Natural killer cell (primary cell): ENCODE measurements at regions not wholly inside any gene's neighbourhood (a gene's known extent, or its start where the extent isn't known, plus 50 kb on each side); places are given as distances from the start of the nearest gene placed in this dataset.

Experiments
- ATAC-seq, 3 donors: fragments of 150-1000 bp in 2 of 3; fragments of 200-7000 bp in 1 of 3; cut with Tn5 transposase; 1 replicate in 1 of 3; 2 replicates in 2 of 3; pipeline ENCODE4 v1.10.0; 2021; ENCODE audit warnings: mild to moderate bottlenecking in 2 of 3, moderate library complexity in 2 of 3
- DNase-seq, 2 donors: peaks; one replicate each; pipeline versions ENCODE4 v3.0.0 to v3.0.0-alpha.2; 2013 to 2021; ENCODE audit warnings: mixed read lengths in 1 of 2
- H3K27ac ChIP-seq: one replicate; pipeline ENCODE4 v1.5.1; 2013; ENCODE audit warnings: mild to moderate bottlenecking, low read length
- H3K27me3 ChIP-seq: one replicate; pipeline ENCODE4 v1.6.1; 2013; ENCODE audit warnings: low read length; ENCODE audit not compliant: control insufficient read depth, insufficient read depth
- H3K36me3 ChIP-seq: one replicate; pipeline ENCODE4 v1.6.1; 2013; ENCODE audit warnings: low read length; ENCODE audit not compliant: control insufficient read depth, insufficient read depth
- H3K4me1 ChIP-seq: one replicate; pipeline ENCODE4 v1.6.1; 2013; ENCODE audit warnings: low read length; ENCODE audit not compliant: control insufficient read depth, insufficient read depth
- H3K4me3 ChIP-seq: one replicate; pipeline ENCODE4 v1.5.1; 2013; ENCODE audit warnings: low read length
- H3K9me3 ChIP-seq: one replicate; pipeline ENCODE4 v1.6.1; 2013; ENCODE audit warnings: low read length; ENCODE audit not compliant: control insufficient read depth, insufficient read depth
- H3K27ac Mint-ChIP-seq, 2 donors: one replicate each; pipeline ENCODE4 v1.8.0; 2022; ENCODE audit warnings: mild to moderate bottlenecking in 2 of 2, mixed read lengths in 2 of 2, moderate library complexity in 1 of 2
- H3K27me3 Mint-ChIP-seq, 2 donors: one replicate each; pipeline ENCODE4 v1.8.0; 2022; ENCODE audit warnings: low read depth in 2 of 2, mixed read lengths in 2 of 2
- H3K36me3 Mint-ChIP-seq: one replicate; pipeline ENCODE4 v1.8.0; 2022; ENCODE audit warnings: mixed read lengths
- H3K4me1 Mint-ChIP-seq, 2 donors: one replicate each; pipeline ENCODE4 v1.8.0; 2022; ENCODE audit warnings: mixed read lengths in 2 of 2
- H3K4me3 Mint-ChIP-seq: one replicate; pipeline ENCODE4 v1.8.0; 2022; ENCODE audit warnings: mild to moderate bottlenecking, moderate library complexity, mixed read lengths
- H3K9me3 Mint-ChIP-seq, 2 donors: one replicate each; pipeline ENCODE4 v1.8.0; 2022; ENCODE audit warnings: mixed read lengths in 2 of 2
- WGBS: methylation state at CpG from one replicate; pipeline ENCODE4 v1.1.7; 2013; ENCODE audit warnings: missing lambda C conversion rate; ENCODE audit not compliant: insufficient coverage; 5-methylcytosine and 5-hydroxymethylcytosine counted together
- intact Hi-C: fragments of 100-400 bp; cut with micrococcal nuclease; formaldehyde crosslinking; loops from one replicate; pipeline ENCODE4 v1.14.2; 2022
- TF ChIP-seq, protein P1 (sequence below): fragments of 200-600 bp; IDR thresholded peaks from one replicate; pipeline ENCODE4 v1.8.0; 2022; ENCODE audit warnings: antibody characterized with exemption

DNA sequence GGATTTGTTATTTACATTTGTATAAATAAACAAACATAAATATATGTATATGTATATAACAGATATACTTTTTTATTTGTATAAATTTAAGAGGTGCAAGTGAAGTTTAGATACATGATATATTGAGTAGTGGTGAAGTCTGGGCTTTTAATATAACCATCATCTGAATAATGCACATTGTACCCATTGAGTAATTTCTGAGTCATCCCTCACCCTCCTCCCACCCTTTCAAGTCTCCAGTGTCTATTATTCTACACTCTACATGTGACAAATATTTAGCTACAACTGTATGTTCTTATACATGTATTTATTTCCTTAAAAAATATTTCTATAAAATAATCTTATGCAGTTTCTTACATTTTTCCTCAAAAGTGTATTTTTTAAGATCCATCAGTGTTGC is 358.7 kb upstream of the TFPI start:
- H3K9me3 Mint-ChIP-seq, result peaks cover 3 to 7% of the 10 kb centered on the region in 2 donors
- no peaks in the 10 kb centered on the region for H3K27me3 Mint-ChIP-seq
- Histone ChIP-seq H3K4me1 (no peaks in the 10 kb centered on the region), H3K4me3 (no peak overlapping the region), H3K36me3 (no peaks in the 10 kb centered on the region), H3K27ac (no peak overlapping the region), H3K9me3 (no peaks in the 10 kb centered on the region), H3K27me3 (no peaks in the 10 kb centered on the region)
- TF ChIP-seq, protein P1, sequence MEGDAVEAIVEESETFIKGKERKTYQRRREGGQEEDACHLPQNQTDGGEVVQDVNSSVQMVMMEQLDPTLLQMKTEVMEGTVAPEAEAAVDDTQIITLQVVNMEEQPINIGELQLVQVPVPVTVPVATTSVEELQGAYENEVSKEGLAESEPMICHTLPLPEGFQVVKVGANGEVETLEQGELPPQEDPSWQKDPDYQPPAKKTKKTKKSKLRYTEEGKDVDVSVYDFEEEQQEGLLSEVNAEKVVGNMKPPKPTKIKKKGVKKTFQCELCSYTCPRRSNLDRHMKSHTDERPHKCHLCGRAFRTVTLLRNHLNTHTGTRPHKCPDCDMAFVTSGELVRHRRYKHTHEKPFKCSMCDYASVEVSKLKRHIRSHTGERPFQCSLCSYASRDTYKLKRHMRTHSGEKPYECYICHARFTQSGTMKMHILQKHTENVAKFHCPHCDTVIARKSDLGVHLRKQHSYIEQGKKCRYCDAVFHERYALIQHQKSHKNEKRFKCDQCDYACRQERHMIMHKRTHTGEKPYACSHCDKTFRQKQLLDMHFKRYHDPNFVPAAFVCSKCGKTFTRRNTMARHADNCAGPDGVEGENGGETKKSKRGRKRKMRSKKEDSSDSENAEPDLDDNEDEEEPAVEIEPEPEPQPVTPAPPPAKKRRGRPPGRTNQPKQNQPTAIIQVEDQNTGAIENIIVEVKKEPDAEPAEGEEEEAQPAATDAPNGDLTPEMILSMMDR, result no peak
- H3K4me1 Mint-ChIP-seq, result no peaks in the 10 kb centered on the region
- DNase-seq, result no peak
- no peak for ATAC-seq
- intact Hi-C loops, result no loop called here
- no peak overlapping the region for H3K27ac Mint-ChIP-seq
- no peak overlapping the region for H3K4me3 Mint-ChIP-seq
- no peaks in the 10 kb centered on the region for H3K36me3 Mint-ChIP-seq

DNA sequence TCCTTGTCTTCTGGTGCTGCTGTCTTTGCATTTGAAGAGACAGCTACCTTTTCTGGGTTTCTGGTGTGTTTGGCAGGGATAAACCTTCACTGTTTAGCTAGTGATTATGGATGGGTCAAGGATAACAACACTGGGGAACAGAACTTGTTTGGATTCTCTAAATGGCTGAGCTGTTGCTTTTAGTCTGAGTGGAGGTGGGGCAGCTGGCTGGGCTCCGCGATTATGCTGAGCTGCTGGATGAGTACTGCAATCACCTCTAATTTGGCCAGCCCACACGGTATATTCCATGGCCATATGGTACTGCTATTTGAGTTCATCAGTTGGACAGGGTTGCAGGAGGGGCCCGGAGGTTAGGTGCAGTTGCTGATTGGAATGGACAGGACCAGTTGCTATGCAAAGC is 361.6 kb upstream of the TFPI start:
- H3K9me3 ChIP-seq, result no peaks in the 10 kb centered on the region
- Mint-ChIP-seq H3K36me3 (no peaks in the 10 kb centered on the region), H3K27me3 (no peaks in the 10 kb centered on the region), H3K4me1 (no peaks in the 10 kb centered on the region), H3K9me3 (peaks cover 0 to 2% of the 10 kb centered on the region in 2 donors), H3K27ac (no peak overlapping the region), H3K4me3 (no peak overlapping the region)
- DNase-seq (no peak), ATAC-seq (no peak)
- intact Hi-C loops, result no loop called here
- H3K4me3 ChIP-seq, result no peak overlapping the region
- H3K27me3 ChIP-seq, result no peaks in the 10 kb centered on the region
- H3K27ac ChIP-seq, result no peak overlapping the region
- 95% methylated on average over 4 of the region's 4 CpGs for WGBS
- TF ChIP-seq, protein P1, result no peak
- H3K36me3 ChIP-seq, result no peaks in the 10 kb centered on the region
- no peaks in the 10 kb centered on the region for H3K4me1 ChIP-seq

DNA sequence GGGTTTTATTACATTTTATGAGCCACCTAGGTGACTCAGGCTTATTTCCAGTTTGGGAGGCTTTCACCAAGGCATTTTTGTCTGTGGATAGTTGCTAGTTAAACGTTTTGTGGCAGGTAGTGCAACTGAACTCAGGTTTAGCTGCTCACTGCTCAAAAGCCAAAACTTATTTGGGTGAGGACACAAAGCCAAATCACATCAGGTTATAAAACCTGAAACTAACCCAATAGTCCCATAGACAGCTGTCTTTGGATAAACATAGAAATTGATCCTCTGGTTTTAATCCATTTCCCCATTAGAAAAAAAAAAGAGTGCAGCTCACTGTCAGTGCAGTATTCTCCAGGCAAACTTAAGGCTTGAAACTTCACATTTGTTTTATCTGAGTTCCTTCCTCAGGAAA is 362.6 kb upstream of the TFPI start:
- Mint-ChIP-seq H3K4me1 (no peaks in the 10 kb centered on the region), H3K27ac (no peak overlapping the region), H3K4me3 (no peak overlapping the region), H3K9me3 (peaks cover 2% of the 10 kb centered on the region in 2 donors), H3K27me3 (no peaks in the 10 kb centered on the region), H3K36me3 (no peaks in the 10 kb centered on the region)
- no peaks in the 10 kb centered on the region for H3K9me3 ChIP-seq
- H3K4me3 ChIP-seq, result no peak overlapping the region
- DNase-seq (no peak), ATAC-seq (no peak)
- TF ChIP-seq, protein P1, result no peak
- no peaks in the 10 kb centered on the region for H3K4me1 ChIP-seq
- no peak overlapping the region for H3K27ac ChIP-seq
- intact Hi-C loops, result no loop called here
- 40% methylated on average over 1 of the region's 1 CpG for WGBS
- no peaks in the 10 kb centered on the region for H3K27me3 ChIP-seq
- H3K36me3 ChIP-seq, result no peaks in the 10 kb centered on the region

DNA sequence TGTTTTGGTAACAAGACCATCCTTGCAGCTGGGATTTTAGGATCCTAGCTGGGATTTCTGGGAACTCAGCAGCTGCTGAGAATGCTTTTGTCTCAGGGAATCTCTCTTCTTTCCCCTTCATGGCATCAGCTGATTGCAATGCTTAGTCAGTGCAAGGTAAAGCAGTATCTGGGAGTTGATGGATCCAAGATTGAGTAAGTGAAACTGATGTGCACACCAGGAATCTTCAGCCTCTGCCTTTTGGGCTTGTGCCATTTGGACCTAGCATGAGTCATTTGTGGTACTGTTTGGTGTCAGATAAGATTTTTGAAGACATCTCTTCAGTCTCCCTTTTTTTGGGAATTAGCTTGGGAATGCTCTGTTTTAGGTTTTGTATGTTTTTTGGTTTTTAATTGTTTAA is 363.3 kb upstream of the TFPI start:
- no peaks in the 10 kb centered on the region for H3K4me1 ChIP-seq
- ATAC-seq (no peak), DNase-seq (no peak)
- H3K4me1 Mint-ChIP-seq, result no peaks in the 10 kb centered on the region
- no peaks in the 10 kb centered on the region for H3K27me3 ChIP-seq
- H3K27me3 Mint-ChIP-seq, result no peaks in the 10 kb centered on the region
- no peak overlapping the region for H3K4me3 ChIP-seq
- no peak overlapping the region for H3K27ac ChIP-seq
- no peaks in the 10 kb centered on the region for H3K36me3 ChIP-seq
- H3K27ac Mint-ChIP-seq, result no peak overlapping the region
- H3K4me3 Mint-ChIP-seq, result no peak overlapping the region
- intact Hi-C loops, result no loop called here
- no peaks in the 10 kb centered on the region for H3K36me3 Mint-ChIP-seq
- H3K9me3 ChIP-seq, result no peaks in the 10 kb centered on the region
- TF ChIP-seq, protein P1, result no peak
- peaks cover under 1 to 2% of the 10 kb centered on the region in 2 donors for H3K9me3 Mint-ChIP-seq
